GM19035 (cell line): ENCODE measurements at regions not wholly inside any gene's neighbourhood (a gene's known extent, or its start where the extent isn't known, plus 50 kb on each side); places are given as distances from the start of the nearest gene placed in this dataset.

Source experiments
- ATAC-seq: cut with Tn5 transposase; IDR thresholded peaks from one replicate; pipeline ENCODE4 v1.9.1; 2021; ENCODE audit not compliant: unreplicated experiment

DNA sequence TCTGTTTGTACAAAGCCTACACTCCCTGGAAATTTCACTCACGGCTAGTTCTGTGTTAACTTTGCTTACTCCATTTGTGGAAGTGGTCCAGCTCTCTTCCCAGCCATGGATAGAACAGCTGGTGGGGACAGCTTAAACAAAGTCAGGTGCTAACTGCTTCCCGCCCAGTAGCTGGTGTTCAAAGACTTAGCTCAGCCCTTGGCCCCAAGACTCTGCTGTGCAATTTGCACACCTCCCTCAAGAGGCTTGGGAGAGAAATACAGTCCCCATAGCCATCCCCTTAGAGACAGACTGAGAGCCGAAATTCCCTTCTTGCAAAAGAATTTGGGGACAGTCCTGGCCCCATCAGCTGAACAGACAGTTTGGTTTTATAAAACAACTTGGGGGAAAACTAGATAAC, 73.8 kb upstream of the RAI14 start:
- no peak for ATAC-seq

DNA sequence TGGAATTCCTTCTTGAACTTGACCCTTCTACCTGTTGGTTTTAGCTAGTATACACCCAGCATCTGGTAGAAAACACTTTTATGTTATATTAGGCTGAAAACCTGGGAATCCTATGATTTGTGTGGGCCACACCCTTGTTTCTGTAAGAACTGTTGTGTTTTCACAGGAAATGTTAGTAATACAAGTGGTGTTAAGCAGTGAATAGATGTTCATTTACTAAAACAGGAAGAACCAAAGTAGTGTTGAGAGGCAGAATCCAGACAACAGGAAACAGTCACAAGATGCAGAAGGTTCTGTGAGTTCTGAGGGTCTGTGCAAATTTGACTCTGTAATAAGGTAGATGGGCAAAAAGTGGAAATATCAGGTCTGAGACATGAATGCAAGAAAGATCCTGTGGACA, 73.0 kb upstream of the RAI14 start:
- no peak for ATAC-seq

DNA sequence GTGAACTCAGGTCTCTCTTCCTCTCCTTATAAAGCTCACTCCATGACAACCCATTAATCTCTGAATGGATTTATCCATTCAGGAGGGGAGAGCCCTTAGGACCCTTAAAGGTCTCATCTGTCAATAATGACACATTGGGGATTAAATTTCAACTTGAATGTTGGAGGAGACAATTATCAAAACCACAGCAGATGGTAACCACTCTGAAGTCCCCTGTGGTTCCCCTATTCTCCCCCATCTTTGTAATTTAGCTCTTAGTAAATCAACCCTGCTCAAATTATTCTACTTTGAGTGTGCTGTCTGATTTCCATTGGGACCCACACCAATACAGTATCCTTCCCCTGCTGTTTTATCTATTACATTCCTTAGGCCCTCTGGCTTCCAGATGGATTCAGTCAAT, 72.0 kb upstream of the RAI14 start:
- ATAC-seq: no peak

DNA sequence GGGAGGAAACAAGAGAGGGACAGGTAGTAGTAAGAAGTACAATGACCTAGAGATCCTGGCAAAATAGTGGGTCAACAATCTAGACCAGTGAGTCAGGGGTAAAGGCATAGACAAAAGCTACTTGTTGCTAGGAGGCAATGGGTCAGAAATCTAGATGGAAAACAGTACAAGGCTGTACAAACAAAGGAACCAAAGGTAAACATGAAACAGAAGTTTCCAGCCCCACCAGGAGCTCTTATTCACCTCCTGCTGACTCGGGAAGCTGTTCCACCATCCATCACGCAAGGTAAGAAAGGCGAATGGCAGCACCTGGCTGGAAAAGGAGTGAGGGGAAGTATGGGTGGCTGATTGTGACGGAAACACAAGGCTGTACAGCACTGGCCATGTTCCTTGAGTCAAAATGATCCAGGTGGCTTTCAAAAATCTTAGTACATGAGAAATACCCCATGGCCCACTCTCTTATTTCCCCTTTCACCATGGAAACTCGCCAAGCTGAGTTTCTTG, 70.5 kb upstream of the RAI14 start:
- no peak for ATAC-seq

DNA sequence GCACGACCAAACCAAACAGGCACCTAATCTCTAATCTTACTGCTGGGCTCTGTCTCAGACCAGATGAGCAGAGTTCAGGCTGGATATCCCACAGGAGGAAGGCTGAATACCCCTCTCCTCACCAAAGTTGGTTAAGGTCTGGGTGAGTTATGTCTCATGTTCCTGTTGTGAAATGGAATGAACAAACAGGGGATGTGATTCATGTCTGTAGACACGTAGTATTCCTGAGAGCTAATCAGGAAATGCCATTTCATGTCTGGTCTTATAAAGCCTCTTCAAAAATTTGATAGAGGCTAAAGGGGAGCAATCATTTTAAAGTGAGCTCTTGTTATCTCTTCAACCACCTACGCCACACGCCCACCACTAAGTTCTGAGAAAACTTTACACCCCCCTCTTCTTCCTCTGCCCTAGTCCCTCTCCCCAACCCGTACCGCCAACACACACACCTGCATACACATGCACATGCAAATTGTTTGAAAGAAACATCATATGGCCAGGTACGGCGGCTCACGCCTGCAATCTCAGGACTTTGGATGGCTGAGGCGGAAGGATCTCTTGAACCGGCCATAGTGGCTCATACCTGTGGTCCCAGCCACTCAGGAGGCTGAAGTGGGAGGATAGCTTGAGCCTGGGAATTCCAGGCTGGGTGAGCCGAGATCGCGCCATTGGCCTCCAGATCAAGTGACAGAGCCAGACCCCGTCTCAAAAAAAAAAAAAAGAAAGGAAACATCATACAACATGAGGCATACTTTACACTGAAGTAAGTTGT, 69.8 kb upstream of the RAI14 start:
- ATAC-seq: no peak

DNA sequence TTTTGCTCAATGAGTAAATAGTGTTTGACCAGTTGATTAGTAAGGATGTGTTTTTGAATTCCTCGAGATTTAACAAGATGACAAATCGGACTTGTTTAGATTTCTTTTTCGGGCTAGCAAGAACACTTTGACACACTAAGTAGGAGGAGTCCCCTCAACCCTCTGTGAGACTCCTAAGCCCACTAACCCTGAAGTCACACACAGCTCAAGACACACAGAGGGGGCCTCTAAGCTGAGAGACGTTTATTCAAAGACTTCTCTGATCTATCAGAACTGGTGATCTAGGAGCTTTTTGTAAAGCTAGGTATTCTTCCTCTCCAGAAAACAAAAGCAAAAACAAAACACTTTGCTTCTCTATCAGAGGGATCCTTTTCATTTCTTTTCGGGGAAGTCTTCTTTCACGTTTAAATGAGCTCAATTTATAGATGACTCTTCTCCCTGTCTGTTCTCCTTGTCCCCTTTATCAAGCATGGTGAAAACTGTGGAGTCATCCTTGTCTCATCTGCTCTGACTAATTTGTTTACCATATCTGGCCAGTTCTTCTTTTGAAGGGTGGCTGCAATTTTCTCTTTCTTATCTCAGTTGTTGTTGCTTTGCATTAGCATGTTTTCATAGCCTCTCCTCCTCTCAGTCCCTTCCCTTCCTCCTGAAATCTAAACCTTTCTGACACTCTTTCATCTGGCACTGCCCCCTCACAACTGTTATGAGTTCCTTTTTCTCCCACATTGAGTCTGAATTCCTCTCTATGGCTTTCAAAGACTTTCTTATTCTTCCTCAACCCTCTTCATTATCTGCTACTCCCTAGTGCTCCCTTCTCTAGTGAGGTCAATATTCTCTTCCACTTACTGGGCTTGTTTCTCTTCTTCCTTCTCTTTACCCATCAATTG, 68.5 kb upstream of the RAI14 start:
- ATAC-seq: no peak

DNA sequence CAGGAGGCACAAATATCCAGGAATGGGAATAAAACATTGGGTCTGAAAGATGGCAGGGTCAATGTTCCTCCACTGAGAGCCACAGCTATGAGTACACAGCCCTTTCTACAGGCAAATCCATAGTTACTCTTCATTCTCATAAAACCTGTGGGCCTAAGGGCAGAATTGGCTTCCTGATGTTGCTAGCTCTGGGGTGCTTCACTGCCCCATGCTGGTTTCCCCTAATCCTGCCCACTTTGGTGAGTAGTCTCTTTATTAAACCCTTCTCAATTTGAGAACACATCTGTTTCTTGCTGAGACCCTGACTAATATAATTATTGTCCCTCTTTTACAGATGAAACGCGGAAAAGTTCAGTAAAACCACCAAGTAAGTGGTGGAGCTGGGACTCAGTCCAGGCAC, 66.3 kb upstream of the RAI14 start:
- ATAC-seq: no peak

DNA sequence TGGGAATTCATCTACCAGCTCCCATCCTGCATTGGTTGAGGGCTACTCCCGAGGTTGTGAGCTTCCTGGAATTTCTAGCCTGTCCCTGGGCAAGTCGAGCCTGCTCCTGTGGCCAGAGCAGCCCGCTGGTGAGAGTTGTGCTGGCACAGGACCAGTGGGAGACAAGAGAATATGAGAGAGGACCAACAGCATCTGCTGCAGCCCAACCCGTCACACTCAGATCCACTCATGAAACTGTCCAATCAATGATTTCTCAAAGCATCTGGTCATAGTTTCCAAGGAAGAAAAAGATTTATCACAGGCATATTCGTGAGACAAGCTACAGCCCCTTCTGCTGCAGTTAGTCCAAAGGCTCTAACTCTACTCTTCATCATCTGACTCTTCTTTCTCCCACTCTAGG, 64.4 kb upstream of the RAI14 start:
- ATAC-seq: no peak

DNA sequence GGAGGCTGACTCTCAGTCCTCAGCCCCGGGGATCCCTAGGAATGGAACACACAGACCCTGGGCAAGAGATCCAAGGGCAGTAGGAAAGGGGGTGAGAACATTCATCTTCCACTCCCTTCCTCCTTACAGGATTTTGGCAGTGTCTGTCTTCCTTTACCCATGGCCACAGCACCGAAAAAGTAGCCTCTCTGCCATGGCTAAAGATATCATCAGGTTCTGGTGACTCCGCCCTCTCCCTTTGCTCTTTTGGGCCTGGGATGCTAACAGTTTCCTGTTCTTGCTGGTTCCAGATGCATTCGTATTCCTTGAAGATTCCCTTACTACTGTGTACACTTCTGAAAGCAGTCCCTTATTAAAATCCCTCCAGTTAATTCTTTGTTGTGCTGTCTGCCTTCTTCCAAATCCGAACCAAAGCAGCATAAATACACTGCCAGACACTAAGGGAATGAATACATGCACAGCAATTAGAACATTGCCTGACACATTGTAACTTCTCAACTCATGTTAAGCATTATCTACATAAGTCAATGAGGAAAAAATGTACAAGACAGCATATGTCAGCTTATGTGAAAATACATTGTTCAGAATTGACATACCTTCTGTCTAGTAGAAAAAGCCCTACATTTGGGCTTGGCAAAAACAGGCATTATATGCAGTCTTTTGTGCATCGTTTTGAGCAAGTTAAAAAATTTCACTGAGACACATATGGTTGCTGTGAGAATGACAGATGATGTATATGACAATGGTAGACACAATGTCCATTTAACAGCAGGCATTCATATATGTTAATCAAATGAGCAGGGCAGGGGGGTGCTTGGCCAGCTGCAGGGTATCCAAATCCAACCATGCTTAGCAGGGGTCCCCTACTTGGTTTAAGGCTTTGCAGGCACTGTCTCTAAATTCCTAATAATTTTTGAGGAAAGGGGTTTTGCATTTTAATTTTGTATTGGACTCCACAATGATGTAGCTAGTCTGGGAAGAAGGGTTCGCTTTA, 58.8 kb upstream of the RAI14 start:
- no peak for ATAC-seq

DNA sequence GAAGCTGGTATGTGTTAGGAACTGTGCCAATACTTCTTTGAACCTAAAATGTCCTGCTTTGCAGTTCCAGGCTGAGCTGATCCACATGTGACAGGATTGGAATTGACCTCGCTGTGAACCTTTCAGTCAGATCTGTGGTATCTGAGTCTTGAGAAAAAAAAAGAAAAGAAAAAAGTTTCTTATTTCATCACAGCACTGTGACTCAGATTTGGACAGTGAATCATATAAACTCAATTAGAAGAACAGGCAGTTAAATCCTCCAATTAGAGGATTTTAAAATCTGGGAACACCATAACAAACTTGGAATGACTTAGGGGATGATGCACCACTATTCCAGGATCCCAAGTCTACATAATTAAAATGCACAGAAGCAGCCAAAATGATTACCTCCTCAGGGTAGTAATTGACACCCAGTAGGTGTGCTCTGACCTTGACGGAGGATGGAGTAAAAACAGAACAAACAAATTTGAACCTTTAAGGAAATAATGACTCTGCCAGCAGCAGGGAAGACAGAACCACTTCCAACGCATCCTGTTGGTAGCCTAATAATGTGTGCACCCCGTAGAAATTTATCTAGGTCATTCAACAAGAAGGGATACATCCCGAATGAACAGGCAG, 57.8 kb upstream of the RAI14 start:
- no peak for ATAC-seq

DNA sequence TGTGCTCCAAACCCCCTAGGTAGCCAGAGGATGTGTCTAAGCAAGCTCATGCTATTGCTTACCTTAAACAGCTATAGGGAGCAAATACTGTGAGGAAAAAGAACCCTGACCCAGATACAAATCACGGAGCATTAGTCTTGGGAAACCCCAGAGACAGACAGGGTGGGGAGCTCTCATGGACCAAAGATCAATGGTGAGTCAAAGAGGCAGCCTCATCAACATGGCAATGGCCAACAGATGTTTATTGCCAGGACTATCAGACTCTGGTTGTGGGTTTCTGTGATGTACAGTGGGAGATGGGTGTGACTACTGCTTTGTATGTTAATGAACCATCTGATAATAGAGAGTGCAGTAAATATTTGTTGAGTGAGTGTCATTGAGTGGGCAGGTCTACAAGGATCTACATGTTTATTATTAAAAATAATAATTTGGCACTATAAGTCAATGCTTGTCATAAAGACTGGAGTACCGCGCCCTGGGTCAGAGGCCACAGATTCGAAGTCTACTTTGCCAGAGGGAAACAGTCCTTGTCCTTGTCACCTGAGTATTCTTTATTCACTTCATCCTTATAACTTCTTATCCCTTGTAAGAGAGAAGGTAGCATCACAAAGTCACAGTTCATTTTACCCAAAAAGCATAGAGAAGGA, 56.5 kb upstream of the RAI14 start:
- ATAC-seq: no peak

DNA sequence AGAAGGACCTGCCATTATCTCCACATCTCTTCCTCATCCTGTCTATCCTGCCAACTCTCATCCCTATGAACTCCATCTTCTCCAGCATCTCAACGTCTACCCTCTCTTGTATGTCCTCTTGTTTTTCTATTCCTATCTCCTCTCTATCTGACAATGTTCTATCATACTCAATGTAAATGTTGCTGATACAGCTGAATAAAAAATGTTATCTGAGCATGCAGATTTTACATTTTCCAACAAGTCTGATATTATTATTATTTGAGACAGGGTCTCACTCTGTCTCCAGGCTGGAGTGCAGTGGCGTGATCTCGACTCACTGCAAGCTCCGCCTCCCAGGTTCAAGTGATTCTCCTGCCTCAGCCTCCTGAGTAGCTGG, 56.0 kb upstream of the RAI14 start:
- ATAC-seq: no peak

DNA sequence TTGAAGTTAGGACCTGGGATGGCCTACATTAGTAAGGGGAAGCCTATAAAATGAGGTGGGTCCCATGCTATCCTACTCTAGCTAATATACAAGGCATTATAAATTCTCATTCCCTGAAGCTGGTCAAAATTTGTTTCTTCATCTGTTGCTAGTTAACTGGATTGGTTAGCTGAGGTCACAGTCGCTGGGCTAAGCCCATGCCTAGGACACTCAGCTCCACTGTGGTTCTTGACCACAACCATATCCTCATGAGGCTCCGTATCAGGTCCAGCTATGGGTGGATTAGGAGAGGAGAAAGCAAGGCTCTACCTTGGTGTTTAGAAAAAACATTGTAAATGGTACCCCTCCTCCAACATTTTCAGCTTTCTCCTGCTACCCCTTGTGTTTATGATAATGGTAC, 52.8 kb upstream of the RAI14 start:
- ATAC-seq: no peak

DNA sequence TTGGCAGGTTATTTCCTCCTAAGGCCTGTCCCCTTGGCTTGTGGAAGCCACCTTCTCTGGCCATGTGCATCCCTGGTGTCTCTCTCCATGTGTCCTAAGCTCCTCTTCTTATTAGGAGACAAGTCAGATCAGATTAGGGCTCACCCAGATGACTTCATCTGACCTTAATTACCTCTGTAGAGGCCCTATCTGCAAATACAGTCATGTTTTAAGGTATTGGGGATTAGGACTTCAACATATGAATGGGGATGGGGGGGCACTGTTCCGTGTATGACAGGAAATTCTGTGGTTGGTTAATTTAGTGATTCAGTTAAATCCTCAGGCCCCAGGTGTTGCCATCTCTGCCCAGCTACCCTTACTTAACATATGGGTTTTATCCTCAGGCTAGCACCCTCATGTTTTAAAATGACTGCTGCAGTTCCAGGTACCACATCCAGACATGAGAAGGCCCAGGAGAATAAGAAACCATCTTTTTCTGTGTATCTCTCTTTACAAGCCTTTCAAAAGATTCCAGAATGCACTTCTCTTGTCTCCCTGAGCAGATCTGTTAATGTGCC, 51.9 kb upstream of the RAI14 start:
- ATAC-seq: no peak

DNA sequence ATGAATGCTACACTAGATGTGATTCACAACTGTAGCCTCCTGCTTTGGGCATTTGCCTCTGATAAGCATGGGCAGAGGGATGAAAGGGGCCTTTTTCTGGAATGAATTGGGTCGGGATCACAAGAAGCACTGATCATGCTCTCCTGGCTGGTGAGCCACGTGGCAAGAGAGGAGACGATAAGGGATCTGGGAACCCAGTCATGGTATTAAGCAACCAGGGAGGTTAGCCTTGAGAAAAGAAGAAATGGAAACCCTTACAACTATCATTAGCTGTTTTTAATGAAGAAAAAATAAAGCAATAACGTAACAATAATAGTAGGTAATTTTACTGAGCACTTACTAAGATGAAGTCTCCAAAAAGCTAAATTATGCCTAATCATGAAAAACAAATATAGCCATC, 50.0 kb upstream of the RAI14 start:
- ATAC-seq: no peak
